ENCODE measurements at regions not wholly inside any gene's neighbourhood (a gene's known extent, or its start where the extent isn't known, plus 50 kb on each side); places are given as distances from the start of the nearest gene placed in this dataset.

DNA sequence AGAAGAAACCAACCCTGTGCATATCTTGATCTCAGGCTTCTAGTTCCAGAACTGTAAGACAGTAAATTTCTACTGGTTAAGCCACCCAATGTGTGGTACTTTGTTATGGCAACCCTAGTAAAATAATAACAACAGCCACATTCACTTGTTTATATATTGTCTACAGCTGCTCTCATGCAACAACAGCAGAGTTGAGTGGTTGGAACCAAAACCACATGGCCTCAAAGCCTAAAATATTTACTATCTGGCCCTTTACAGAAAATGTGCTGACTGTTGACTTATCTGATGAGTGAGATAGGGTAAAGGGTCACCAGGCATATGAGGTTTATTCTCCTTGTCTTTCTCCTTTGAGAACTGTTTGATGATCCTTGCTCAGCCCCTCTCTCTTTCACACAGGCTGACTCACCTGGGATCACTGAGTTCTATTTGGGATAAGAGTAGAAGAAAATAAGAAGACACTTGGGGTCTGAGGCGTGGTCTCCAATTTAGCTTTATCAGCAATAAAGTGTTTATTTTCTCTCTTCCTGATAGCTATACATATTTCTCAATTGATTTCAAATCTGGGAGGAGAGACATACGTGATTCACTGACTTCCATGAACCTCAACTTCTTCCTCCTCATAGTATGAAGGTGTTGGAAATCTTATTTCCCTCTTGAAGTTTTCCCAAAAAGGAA, 227.5 kb upstream of the STARD13 start:
- H3K9ac ChIP-seq (ENCODE audit: insufficient read length) = no peak overlapping the region
- no peak overlapping the region for H3K27ac ChIP-seq
- no peak for TF ChIP-seq EZH2 (IDR thresholded peaks at IDR 0.05)
- no peak for DNase-seq (ENCODE audit: low read depth, low spot score)
- no peak overlapping the region for H3K4me3 ChIP-seq
- no peaks in the 10 kb centered on the region for H3K36me3 ChIP-seq (ENCODE audit: insufficient read depth, low read length)
- H3K9me3 ChIP-seq (ENCODE audit: low read depth, low read length) = no peaks in the 10 kb centered on the region

DNA sequence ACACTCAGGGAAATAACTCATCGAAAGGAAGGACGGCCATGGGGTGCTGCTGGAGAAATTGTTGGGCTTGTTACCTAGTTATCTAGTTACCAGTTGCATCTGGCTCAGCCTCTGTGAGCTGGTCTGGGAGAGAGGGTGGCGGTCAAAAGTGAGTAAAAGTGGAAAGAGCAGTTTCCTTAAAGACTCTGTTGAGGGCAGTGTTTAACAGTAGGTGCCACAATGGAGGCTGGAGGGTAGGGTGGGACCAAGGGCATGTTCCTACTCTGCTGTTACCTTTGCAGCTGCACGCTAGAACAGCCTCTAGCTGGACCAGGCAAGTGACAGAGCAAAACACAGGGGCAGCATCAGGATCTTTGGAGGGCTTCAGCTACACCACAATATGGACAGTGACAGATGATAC, 228.8 kb upstream of the STARD13 start:
- H3K9me3 ChIP-seq (ENCODE audit: low read depth, low read length) = no peaks in the 10 kb centered on the region
- H3K36me3 ChIP-seq (ENCODE audit: insufficient read depth, low read length) = no peaks in the 10 kb centered on the region
- no peak overlapping the region for H3K27ac ChIP-seq
- no peak overlapping the region for H3K9ac ChIP-seq (ENCODE audit: insufficient read length)
- TF ChIP-seq FOXP2 (optimal IDR thresholded peaks at IDR 0.05; ENCODE audit: control extremely low read depth, extremely low read length, insufficient read depth) = no peak
- TF ChIP-seq POLR2AphosphoS5 (IDR thresholded peaks at IDR 0.05; ENCODE audit: borderline replicate concordance, low read depth, low read length) = no peak
- no peak for DNase-seq (ENCODE audit: low read depth, low spot score)
- no peak overlapping the region for H3K4me3 ChIP-seq

DNA sequence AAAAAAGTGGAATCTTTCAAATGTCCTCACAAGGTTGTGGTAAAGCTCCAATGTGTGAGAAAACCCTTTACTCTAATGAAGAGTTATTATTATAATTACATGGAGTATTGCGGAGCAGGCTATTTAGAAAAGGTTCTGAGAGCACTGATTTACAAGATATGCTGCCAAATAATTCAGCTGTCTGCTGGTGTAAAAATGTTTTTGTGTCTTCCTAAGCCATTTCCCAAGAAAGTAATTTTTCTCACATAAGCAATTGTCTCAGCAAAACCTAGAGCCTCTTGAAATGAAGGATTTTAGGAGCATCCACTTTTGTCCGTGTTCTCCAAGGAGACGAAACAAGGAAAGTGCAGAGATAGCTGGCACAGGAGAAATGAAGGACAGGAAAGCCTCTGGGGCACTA, 229.6 kb upstream of the STARD13 start:
- Histone ChIP-seq H3K27ac (no peak overlapping the region), H3K9ac (ENCODE audit: insufficient read length) (no peak overlapping the region), H3K4me3 (no peak overlapping the region), H3K36me3 (ENCODE audit: insufficient read depth, low read length) (no peaks in the 10 kb centered on the region), H3K9me3 (ENCODE audit: low read depth, low read length) (no peaks in the 10 kb centered on the region)
- no peak for TF ChIP-seq POLR2AphosphoS5 (IDR thresholded peaks at IDR 0.05; ENCODE audit: borderline replicate concordance, low read depth, low read length)
- TF ChIP-seq FOXP2 (optimal IDR thresholded peaks at IDR 0.05; ENCODE audit: control extremely low read depth, extremely low read length, insufficient read depth) = no peak
- TF ChIP-seq EZH2 (IDR thresholded peaks at IDR 0.05) = no peak
- DNase-seq (ENCODE audit: low read depth, low spot score) = no peak

- no peak for TF ChIP-seq EZH2 (IDR thresholded peaks at IDR 0.05)
- TF ChIP-seq FOXP2 (optimal IDR thresholded peaks at IDR 0.05; ENCODE audit: control extremely low read depth, extremely low read length, insufficient read depth) = no peak
- TF ChIP-seq POLR2AphosphoS5 (IDR thresholded peaks at IDR 0.05; ENCODE audit: borderline replicate concordance, low read depth, low read length) = no peak
- Histone ChIP-seq H3K9ac (ENCODE audit: insufficient read length) (no peak overlapping the region), H3K4me3 (no peak overlapping the region), H3K27ac (no peak overlapping the region), H3K9me3 (ENCODE audit: low read depth, low read length) (no peaks in the 10 kb centered on the region), H3K36me3 (ENCODE audit: insufficient read depth, low read length) (no peaks in the 10 kb centered on the region)
- DNase-seq (ENCODE audit: low read depth, low spot score) = no peak
Observed at GRCh38 chr13:33518452-33518851, 232.9 kb upstream of the STARD13 start.

- Histone ChIP-seq H3K9ac (ENCODE audit: insufficient read length) (no peak overlapping the region), H3K27ac (no peak overlapping the region), H3K36me3 (ENCODE audit: insufficient read depth, low read length) (no peaks in the 10 kb centered on the region), H3K4me3 (no peak overlapping the region), H3K9me3 (ENCODE audit: low read depth, low read length) (no peaks in the 10 kb centered on the region)
- TF ChIP-seq POLR2AphosphoS5 (IDR thresholded peaks at IDR 0.05; ENCODE audit: borderline replicate concordance, low read depth, low read length) (no peak), EZH2 (IDR thresholded peaks at IDR 0.05) (no peak)
- DNase-seq (ENCODE audit: low read depth, low spot score) = no peak
Observed at GRCh38 chr13:33519561-33520467, 234.3 kb upstream of the STARD13 start.

GRCh38 chr13:33520468-33520839, 234.9 kb upstream of the STARD13 start:
- Histone ChIP-seq H3K36me3 (ENCODE audit: insufficient read depth, low read length) (no peaks in the 10 kb centered on the region), H3K4me3 (no peak overlapping the region), H3K27ac (no peak overlapping the region), H3K9ac (ENCODE audit: insufficient read length) (no peak overlapping the region), H3K9me3 (ENCODE audit: low read depth, low read length) (no peaks in the 10 kb centered on the region)
- TF ChIP-seq POLR2AphosphoS5 (IDR thresholded peaks at IDR 0.05; ENCODE audit: borderline replicate concordance, low read depth, low read length) (no peak), FOXP2 (optimal IDR thresholded peaks at IDR 0.05; ENCODE audit: control extremely low read depth, extremely low read length, insufficient read depth) (no peak), EZH2 (IDR thresholded peaks at IDR 0.05) (no peak)
- no peak for DNase-seq (ENCODE audit: low read depth, low spot score)

DNA sequence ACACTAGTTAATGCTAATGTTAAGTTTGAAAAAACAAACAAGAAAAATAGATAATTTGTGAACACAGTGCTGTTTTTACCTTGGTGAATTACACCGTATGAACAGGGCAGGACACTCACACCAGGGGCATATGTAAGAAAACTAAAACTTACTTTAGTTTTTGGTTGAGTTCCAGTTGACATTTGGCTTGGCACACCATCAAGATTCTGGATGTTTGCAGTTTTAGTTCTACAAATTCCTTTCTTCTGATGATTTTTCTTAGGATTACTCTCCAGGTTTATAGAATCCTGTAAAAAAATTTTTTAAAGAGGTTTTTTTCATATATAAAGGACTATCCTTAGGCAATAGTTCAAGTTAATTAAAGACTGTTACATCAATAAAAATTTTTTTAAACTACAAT, 238.5 kb upstream of the STARD13 start:
- no peak overlapping the region for H3K4me3 ChIP-seq
- no peak overlapping the region for H3K9ac ChIP-seq (ENCODE audit: insufficient read length)
- H3K9me3 ChIP-seq (ENCODE audit: low read depth, low read length) = no peaks in the 10 kb centered on the region
- H3K27ac ChIP-seq = peak overlapping the region; percentile 80; the same call in 1 of the 2 replicates
- no peaks in the 10 kb centered on the region for H3K36me3 ChIP-seq (ENCODE audit: insufficient read depth, low read length)
- TF ChIP-seq POLR2AphosphoS5 (IDR thresholded peaks at IDR 0.05; ENCODE audit: borderline replicate concordance, low read depth, low read length) = no peak
- no peak for TF ChIP-seq FOXP2 (optimal IDR thresholded peaks at IDR 0.05; ENCODE audit: control extremely low read depth, extremely low read length, insufficient read depth)
- TF ChIP-seq EZH2 (IDR thresholded peaks at IDR 0.05) = no peak
- DNase-seq (ENCODE audit: low read depth, low spot score) = no peak

GRCh38 chr13:33525763-33526162, 240.2 kb upstream of the STARD13 start:
- H3K36me3 ChIP-seq (ENCODE audit: insufficient read depth, low read length) = no peaks in the 10 kb centered on the region

More at GRCh38 chr13:33525763-33526162, 240.2 kb upstream of the STARD13 start:
- no peak overlapping the region for H3K27ac ChIP-seq
- no peak for DNase-seq (ENCODE audit: low read depth, low spot score)
- no peak overlapping the region for H3K4me3 ChIP-seq
- TF ChIP-seq FOXP2 (optimal IDR thresholded peaks at IDR 0.05; ENCODE audit: control extremely low read depth, extremely low read length, insufficient read depth) (no peak), POLR2AphosphoS5 (IDR thresholded peaks at IDR 0.05; ENCODE audit: borderline replicate concordance, low read depth, low read length) (no peak), EZH2 (IDR thresholded peaks at IDR 0.05) (no peak)
- no peaks in the 10 kb centered on the region for H3K9me3 ChIP-seq (ENCODE audit: low read depth, low read length)
- H3K9ac ChIP-seq (ENCODE audit: insufficient read length) = no peak overlapping the region

Measured in SK-N-MC (cell line).